HG02884 (cell line): ENCODE measurements at regions not wholly inside any gene's neighbourhood (a gene's known extent, or its start where the extent isn't known, plus 50 kb on each side); places are given as distances from the start of the nearest gene placed in this dataset.
"Not testable (repeated sequence)": the region's sequence is repeated elsewhere in the genome, so short reads cannot be mapped to it uniquely, and the experiment has no call there.

ENCODE experiments used
- ATAC-seq: cut with Tn5 transposase; IDR thresholded peaks from one replicate; pipeline ENCODE4 v1.9.1; 2021; ENCODE audit warnings: mild to moderate bottlenecking, moderate library complexity; ENCODE audit not compliant: unreplicated experiment

- ATAC-seq: no peak
Measured at GRCh38 chr6:68160348-68160747, 474.7 kb upstream of the ADGRB3 start.

- no peak for ATAC-seq
Measured at GRCh38 chr6:68159433-68159832, 475.6 kb upstream of the ADGRB3 start.

- peak; percentile 76 for ATAC-seq
Measured at GRCh38 chr6:68158256-68158655, 476.8 kb upstream of the ADGRB3 start.

- no peak for ATAC-seq
Measured at GRCh38 chr6:68144667-68145066, 490.4 kb upstream of the ADGRB3 start.

GRCh38 chr6:68141190-68141589, 493.9 kb upstream of the ADGRB3 start:
- ATAC-seq: no peak

GRCh38 chr6:68139130-68139529, 496.0 kb upstream of the ADGRB3 start:
- no peak for ATAC-seq

GRCh38 chr6:68134796-68135195, 500.3 kb upstream of the ADGRB3 start:
- no peak for ATAC-seq

- no peak for ATAC-seq
Measured at GRCh38 chr6:68128211-68128610, 506.9 kb upstream of the ADGRB3 start.

GRCh38 chr6:68127074-68127473, 508.0 kb upstream of the ADGRB3 start:
- ATAC-seq: no peak

GRCh38 chr6:68126089-68126749, 508.9 kb upstream of the ADGRB3 start:
- ATAC-seq: peak; percentile 100

GRCh38 chr6:68122975-68123374, 512.1 kb upstream of the ADGRB3 start:
- ATAC-seq: not testable (repeated sequence)

- no peak for ATAC-seq
Measured at GRCh38 chr6:68122032-68122431, 513.0 kb upstream of the ADGRB3 start.

- ATAC-seq: not testable (repeated sequence)
Measured at GRCh38 chr6:68120954-68121353, 514.1 kb upstream of the ADGRB3 start.

- ATAC-seq: no peak
Measured at GRCh38 chr6:68114463-68115047, 520.5 kb upstream of the ADGRB3 start.

- ATAC-seq: peak; percentile 86
Measured at GRCh38 chr6:68108233-68108835, 526.7 kb upstream of the ADGRB3 start.

GRCh38 chr6:68094070-68094469, 541.0 kb upstream of the ADGRB3 start:
- ATAC-seq: peak; percentile 85

- ATAC-seq: peak; percentile 85
Measured at GRCh38 chr6:68087399-68088133, 547.5 kb upstream of the ADGRB3 start.

- no peak for ATAC-seq
Measured at GRCh38 chr6:68086199-68086598, 548.9 kb upstream of the ADGRB3 start.

GRCh38 chr6:68085599-68085998, 549.5 kb upstream of the ADGRB3 start:
- ATAC-seq: not testable (repeated sequence)

- ATAC-seq: no peak
Measured at GRCh38 chr6:68082086-68082485, 553.0 kb upstream of the ADGRB3 start.

GRCh38 chr6:68080074-68080473, 555.0 kb upstream of the ADGRB3 start:
- no peak for ATAC-seq

- ATAC-seq: no peak
Measured at GRCh38 chr6:68077661-68078060, 557.4 kb upstream of the ADGRB3 start.
